Caco-2 (cell line): ENCODE measurements at regions not wholly inside any gene's neighbourhood (a gene's known extent, or its start where the extent isn't known, plus 50 kb on each side); places are given as distances from the start of the nearest gene placed in this dataset.
"Not testable (repeated sequence)": the region's sequence is repeated elsewhere in the genome, so short reads cannot be mapped to it uniquely, and the experiment has no call there.

Experiments
- BruUV-seq: library from RNA; stranded (reverse); fragments of 400-500 nt; replicated peaks from 2 replicates; lab custom pipeline; 2021; lab: Mats Ljungman, UMichigan
- CTCF ChIA-PET: fragments of 300-600 bp; sonication (Branson Sonifier 250); formaldehyde crosslinking; loops from one replicate; lab custom pipeline; 2022; ENCODE audit warnings: antibody characterized with exemption; lab: Charles Lee
- POLR2A ChIA-PET: fragments of 300-600 bp; sonication (Branson Sonifier 250); formaldehyde crosslinking; loops from one replicate; lab custom pipeline; 2022; ENCODE audit warnings: antibody characterized with exemption; lab: Charles Lee
- DNase-seq, 2 experiments: peaks; one replicate each; pipeline versions ENCODE4 v3.0.0 to v3.0.0-alpha.2; 2020 to 2022
- H3K27me3 ChIP-seq: replicated peaks from 2 replicates; pipeline ENCODE4 v1.6.0; 2011; ENCODE audit warnings: low read length; ENCODE audit not compliant: control insufficient read depth, insufficient read depth
- H3K36me3 ChIP-seq: 2 replicates; pipeline ENCODE4 v1.5.1; 2011; ENCODE audit warnings: low read length; ENCODE audit not compliant: control insufficient read depth, insufficient read depth
- H3K4me1 ChIP-seq: fragments of 250-450 bp; sonication (Bioruptor Pico); 2 replicates; pipeline ENCODE4 v1.5.1; 2020; ENCODE audit warnings: mild to moderate bottlenecking
- H3K4me3 ChIP-seq: 2 replicates; pipeline ENCODE4 v1.5.1; 2011; ENCODE audit warnings: low read depth, mild to moderate bottlenecking, control low read depth, low read length
- H3K9me3 ChIP-seq: fragments of 250-450 bp; sonication (Bioruptor Pico); 2 replicates; pipeline ENCODE4 v1.5.1; 2020; ENCODE audit warnings: mild to moderate bottlenecking, moderate library complexity
- H3K27ac Mint-ChIP-seq: one replicate; pipeline ENCODE4 v1.8.0; 2022; ENCODE audit warnings: mixed read lengths; ENCODE audit not compliant: unreplicated experiment
- H3K27me3 Mint-ChIP-seq: one replicate; pipeline ENCODE4 v1.8.0; 2022; ENCODE audit warnings: mixed read lengths; ENCODE audit not compliant: insufficient read depth, unreplicated experiment
- H3K36me3 Mint-ChIP-seq: one replicate; pipeline ENCODE4 v1.8.0; 2022; ENCODE audit warnings: mild to moderate bottlenecking, mixed read lengths; ENCODE audit not compliant: insufficient read depth, unreplicated experiment
- H3K4me1 Mint-ChIP-seq: one replicate; pipeline ENCODE4 v1.8.0; 2022; ENCODE audit warnings: low read depth, mixed read lengths; ENCODE audit not compliant: unreplicated experiment
- H3K4me3 Mint-ChIP-seq: one replicate; pipeline ENCODE4 v1.8.0; 2022; ENCODE audit warnings: mild to moderate bottlenecking, moderate library complexity, mixed read lengths; ENCODE audit not compliant: unreplicated experiment
- H3K9me3 Mint-ChIP-seq: one replicate; pipeline ENCODE4 v1.8.0; 2022; ENCODE audit warnings: mixed read lengths; ENCODE audit not compliant: unreplicated experiment
- CTCF ChIP-seq, 2 experiments: fragments of 200-600 bp in 1 of 2; IDR thresholded peaks; 1 replicate in 1 of 2; 2 replicates in 1 of 2; pipeline versions ENCODE4 v1.5.1 to v1.8.0; 2011 to 2022; ENCODE audit warnings: antibody characterized with exemption in 1 of 2, control low read depth in 1 of 2, inconsistent platforms in 1 of 2, low read depth in 1 of 2, low read length in 1 of 2, mild to moderate bottlenecking in 1 of 2, moderate library complexity in 1 of 2; ENCODE audit not compliant: insufficient read depth in 1 of 2, severe bottlenecking in 1 of 2, unreplicated experiment in 1 of 2
- intact Hi-C: fragments of 100-400 bp; cut with micrococcal nuclease; formaldehyde crosslinking; loops from one replicate; pipeline ENCODE4 v1.10.0; 2022; ENCODE audit not compliant: unreplicated experiment

GRCh38 chr3:5717254-5717653, 529.7 kb downstream of the EDEM1 start:
- CTCF ChIA-PET, result no interaction called here
- H3K9me3 Mint-ChIP-seq, result peaks cover 10% of the 10 kb centered on the region

GRCh38 chr3:5719668-5720067, 532.2 kb downstream of the EDEM1 start:
- H3K4me3 ChIP-seq, result not testable (repeated sequence)

More at GRCh38 chr3:5717254-5717653, 529.7 kb downstream of the EDEM1 start:
- no peaks in the 10 kb centered on the region for H3K4me1 ChIP-seq
- no peak overlapping the region for H3K4me3 ChIP-seq
- intact Hi-C loops, result no loop called here
- POLR2A ChIA-PET, result no interaction called here
- TF ChIP-seq CTCF (IDR thresholded peaks at IDR 0.05; ENCODE audit: insufficient read depth in 1 of 2, low read depth in 1 of 2, low read length in 1 of 2, severe bottlenecking in 1 of 2, unreplicated experiment in 1 of 2), result no peak
- BruUV-seq, result no TSS peak
- no peaks in the 10 kb centered on the region for H3K36me3 Mint-ChIP-seq
- DNase-seq, result no peak
- no peak overlapping the region for H3K4me3 Mint-ChIP-seq
- no peaks in the 10 kb centered on the region for H3K27me3 ChIP-seq
- no peak overlapping the region for H3K27ac Mint-ChIP-seq
- H3K9me3 ChIP-seq, result no peaks in the 10 kb centered on the region
- no peaks in the 10 kb centered on the region for H3K4me1 Mint-ChIP-seq
- no peaks in the 10 kb centered on the region for H3K36me3 ChIP-seq
- no peaks in the 10 kb centered on the region for H3K27me3 Mint-ChIP-seq

GRCh38 chr3:5725801-5726200, 538.3 kb downstream of the EDEM1 start:
- H3K4me1 ChIP-seq, result no peaks in the 10 kb centered on the region
- no peak overlapping the region for H3K4me3 ChIP-seq
- H3K27me3 ChIP-seq, result no peaks in the 10 kb centered on the region
- no TSS peak for BruUV-seq
- intact Hi-C loops, result no loop called here
- POLR2A ChIA-PET, result no interaction called here
- Mint-ChIP-seq H3K4me1 (no peaks in the 10 kb centered on the region), H3K4me3 (no peak overlapping the region), H3K9me3 (no peaks in the 10 kb centered on the region), H3K27ac (no peak overlapping the region), H3K36me3 (no peaks in the 10 kb centered on the region), H3K27me3 (no peaks in the 10 kb centered on the region)
- CTCF ChIA-PET, result no interaction called here
- no peaks in the 10 kb centered on the region for H3K36me3 ChIP-seq
- no peak for DNase-seq
- H3K9me3 ChIP-seq, result no peaks in the 10 kb centered on the region
- no peak for TF ChIP-seq CTCF (IDR thresholded peaks at IDR 0.05; ENCODE audit: insufficient read depth in 1 of 2, low read depth in 1 of 2, low read length in 1 of 2, severe bottlenecking in 1 of 2, unreplicated experiment in 1 of 2)

More at GRCh38 chr3:5719668-5720067, 532.2 kb downstream of the EDEM1 start:
- H3K4me1 ChIP-seq, H3K9me3 ChIP-seq, CTCF ChIA-PET, H3K36me3 Mint-ChIP-seq, H3K4me1 Mint-ChIP-seq, DNase-seq, H3K27me3 Mint-ChIP-seq, POLR2A ChIA-PET, H3K4me3 Mint-ChIP-seq, H3K27me3 ChIP-seq, BruUV-seq, intact Hi-C loops, H3K27ac Mint-ChIP-seq, H3K36me3 ChIP-seq: not testable (repeated sequence)
- H3K9me3 Mint-ChIP-seq, result peaks cover 10% of the 10 kb centered on the region

GRCh38 chr3:5726621-5727020, 539.1 kb downstream of the EDEM1 start:
- CTCF ChIA-PET, result no interaction called here
- Mint-ChIP-seq H3K27ac (no peak overlapping the region), H3K27me3 (no peaks in the 10 kb centered on the region)

More at GRCh38 chr3:5726621-5727020, 539.1 kb downstream of the EDEM1 start:
- Histone ChIP-seq H3K9me3 (no peaks in the 10 kb centered on the region), H3K27me3 (no peaks in the 10 kb centered on the region), H3K4me3 (no peak overlapping the region), H3K36me3 (no peaks in the 10 kb centered on the region), H3K4me1 (no peaks in the 10 kb centered on the region)
- no peak overlapping the region for H3K4me3 Mint-ChIP-seq
- no peaks in the 10 kb centered on the region for H3K36me3 Mint-ChIP-seq
- POLR2A ChIA-PET, result no interaction called here
- BruUV-seq, result no TSS peak
- DNase-seq, result no peak
- intact Hi-C loops, result no loop called here
- no peaks in the 10 kb centered on the region for H3K4me1 Mint-ChIP-seq
- H3K9me3 Mint-ChIP-seq, result no peaks in the 10 kb centered on the region
- no peak for TF ChIP-seq CTCF (IDR thresholded peaks at IDR 0.05; ENCODE audit: insufficient read depth in 1 of 2, low read depth in 1 of 2, low read length in 1 of 2, severe bottlenecking in 1 of 2, unreplicated experiment in 1 of 2)
